ENCODE measurements at regions not wholly inside any gene's neighbourhood (a gene's known extent, or its start where the extent isn't known, plus 50 kb on each side); places are given as distances from the start of the nearest gene placed in this dataset.

DNA sequence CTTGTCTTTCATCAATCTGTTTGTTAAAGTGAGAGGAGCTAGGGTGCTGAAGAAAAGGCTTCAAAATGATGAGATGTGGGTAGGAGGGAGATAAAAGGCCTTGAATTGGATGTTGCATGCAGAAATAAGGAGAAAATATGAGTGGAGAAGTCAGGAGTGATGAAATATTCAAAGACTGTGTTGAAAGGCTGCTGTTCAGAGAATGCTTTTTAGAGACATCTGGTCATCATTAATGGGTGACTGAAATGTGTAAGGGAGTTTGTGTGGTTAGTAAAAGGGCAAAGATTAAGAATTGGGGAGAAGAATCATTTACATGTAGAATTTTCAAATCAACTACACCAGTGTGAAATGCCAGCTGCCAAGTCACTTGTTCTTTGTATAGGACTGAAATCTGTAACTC, 383.9 kb downstream of the MAT2B start:
- no peak overlapping the region for H3K27ac ChIP-seq (ENCODE audit: low read length)
- Mint-ChIP-seq H3K27me3 (ENCODE audit: low read depth in 2 of 2) (peaks cover 0 to 3% of the 10 kb centered on the region in 2 donors), H3K27ac (no peak overlapping the region), H3K4me3 (no peak overlapping the region), H3K36me3 (no peaks in the 10 kb centered on the region), H3K9me3 (no peaks in the 10 kb centered on the region), H3K4me1 (no peaks in the 10 kb centered on the region)
- TF ChIP-seq, protein P1, sequence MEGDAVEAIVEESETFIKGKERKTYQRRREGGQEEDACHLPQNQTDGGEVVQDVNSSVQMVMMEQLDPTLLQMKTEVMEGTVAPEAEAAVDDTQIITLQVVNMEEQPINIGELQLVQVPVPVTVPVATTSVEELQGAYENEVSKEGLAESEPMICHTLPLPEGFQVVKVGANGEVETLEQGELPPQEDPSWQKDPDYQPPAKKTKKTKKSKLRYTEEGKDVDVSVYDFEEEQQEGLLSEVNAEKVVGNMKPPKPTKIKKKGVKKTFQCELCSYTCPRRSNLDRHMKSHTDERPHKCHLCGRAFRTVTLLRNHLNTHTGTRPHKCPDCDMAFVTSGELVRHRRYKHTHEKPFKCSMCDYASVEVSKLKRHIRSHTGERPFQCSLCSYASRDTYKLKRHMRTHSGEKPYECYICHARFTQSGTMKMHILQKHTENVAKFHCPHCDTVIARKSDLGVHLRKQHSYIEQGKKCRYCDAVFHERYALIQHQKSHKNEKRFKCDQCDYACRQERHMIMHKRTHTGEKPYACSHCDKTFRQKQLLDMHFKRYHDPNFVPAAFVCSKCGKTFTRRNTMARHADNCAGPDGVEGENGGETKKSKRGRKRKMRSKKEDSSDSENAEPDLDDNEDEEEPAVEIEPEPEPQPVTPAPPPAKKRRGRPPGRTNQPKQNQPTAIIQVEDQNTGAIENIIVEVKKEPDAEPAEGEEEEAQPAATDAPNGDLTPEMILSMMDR (IDR thresholded peaks at IDR 0.05): no peak
- H3K27me3 ChIP-seq (ENCODE audit: control insufficient read depth, insufficient read depth, low read length): no peaks in the 10 kb centered on the region
- H3K4me1 ChIP-seq (ENCODE audit: control insufficient read depth, insufficient read depth, low read length): no peaks in the 10 kb centered on the region
- H3K9me3 ChIP-seq (ENCODE audit: control insufficient read depth, insufficient read depth, low read length): no peaks in the 10 kb centered on the region
- H3K4me3 ChIP-seq (ENCODE audit: low read length): no peak overlapping the region
- no peaks in the 10 kb centered on the region for H3K36me3 ChIP-seq (ENCODE audit: control insufficient read depth, insufficient read depth, low read length)
- no peak for ATAC-seq
- no peak for DNase-seq
- intact Hi-C loops (cut with micrococcal nuclease): no loop called here

DNA sequence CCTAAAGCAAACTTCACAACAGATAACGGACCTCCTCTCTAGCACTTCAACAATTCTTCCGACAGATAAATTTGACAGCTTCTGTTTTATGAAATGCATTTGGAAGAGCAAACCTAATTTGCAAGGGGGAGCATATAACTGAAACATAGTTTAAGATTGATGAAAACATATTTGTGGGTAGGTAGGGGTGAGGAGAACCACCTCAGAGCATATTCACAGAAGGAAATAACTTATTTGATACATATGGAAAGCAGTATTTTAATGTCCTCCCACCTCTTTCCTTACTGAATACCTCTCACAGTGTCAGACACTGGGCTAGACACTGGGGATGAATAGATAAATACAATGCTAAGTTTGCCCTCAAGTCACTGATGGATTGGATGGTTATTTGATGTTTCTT, 384.8 kb downstream of the MAT2B start:
- Histone ChIP-seq H3K27ac (ENCODE audit: low read length) (no peak overlapping the region), H3K4me3 (ENCODE audit: low read length) (no peak overlapping the region), H3K27me3 (ENCODE audit: control insufficient read depth, insufficient read depth, low read length) (no peaks in the 10 kb centered on the region), H3K4me1 (ENCODE audit: control insufficient read depth, insufficient read depth, low read length) (no peaks in the 10 kb centered on the region), H3K36me3 (ENCODE audit: control insufficient read depth, insufficient read depth, low read length) (no peaks in the 10 kb centered on the region), H3K9me3 (ENCODE audit: control insufficient read depth, insufficient read depth, low read length) (no peaks in the 10 kb centered on the region)
- TF ChIP-seq, protein P1 (IDR thresholded peaks at IDR 0.05): no peak
- intact Hi-C loops (cut with micrococcal nuclease): no loop called here
- Mint-ChIP-seq H3K4me1 (no peaks in the 10 kb centered on the region), H3K27me3 (ENCODE audit: low read depth in 2 of 2) (peaks cover 0 to 3% of the 10 kb centered on the region in 2 donors), H3K4me3 (no peak overlapping the region), H3K9me3 (no peaks in the 10 kb centered on the region), H3K27ac (no peak overlapping the region), H3K36me3 (no peaks in the 10 kb centered on the region)
- DNase-seq: no peak
- no CpG with 5 or more reads among the region's 2 CpGs for WGBS (ENCODE audit: insufficient coverage)
- ATAC-seq: no peak

DNA sequence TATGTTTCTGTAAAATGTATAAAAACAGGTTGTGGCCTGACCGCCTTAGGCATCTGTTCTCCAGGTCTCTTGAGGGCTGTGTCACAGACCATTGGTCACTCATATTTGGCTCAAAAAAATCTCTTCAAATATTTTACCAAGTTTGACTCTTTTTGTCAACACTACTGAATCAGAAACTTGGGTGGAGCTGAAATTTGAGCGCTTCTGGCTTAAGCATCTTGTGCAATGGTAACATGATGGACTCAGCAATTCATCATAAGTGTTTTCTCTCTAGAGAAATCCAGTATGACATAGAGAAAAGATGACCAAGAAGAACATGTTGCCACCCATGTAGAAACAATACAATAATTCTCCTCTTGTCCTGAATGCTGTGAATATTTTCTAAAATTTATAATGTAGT, 387.9 kb downstream of the MAT2B start:
- H3K4me3 Mint-ChIP-seq: no peak overlapping the region
- no peak overlapping the region for H3K27ac ChIP-seq (ENCODE audit: low read length)
- H3K4me1 ChIP-seq (ENCODE audit: control insufficient read depth, insufficient read depth, low read length): no peaks in the 10 kb centered on the region
- H3K36me3 Mint-ChIP-seq: no peaks in the 10 kb centered on the region
- no peaks in the 10 kb centered on the region for H3K27me3 ChIP-seq (ENCODE audit: control insufficient read depth, insufficient read depth, low read length)
- no peaks in the 10 kb centered on the region for H3K36me3 ChIP-seq (ENCODE audit: control insufficient read depth, insufficient read depth, low read length)
- 86% methylated on average over 2 of the region's 2 CpGs for WGBS (ENCODE audit: insufficient coverage)
- intact Hi-C loops (cut with micrococcal nuclease): no loop called here
- H3K9me3 Mint-ChIP-seq: no peaks in the 10 kb centered on the region
- DNase-seq (no peak), ATAC-seq (no peak)
- H3K4me1 Mint-ChIP-seq: peaks cover 3 to 4% of the 10 kb centered on the region in 2 donors
- no peaks in the 10 kb centered on the region for H3K9me3 ChIP-seq (ENCODE audit: control insufficient read depth, insufficient read depth, low read length)
- no peak overlapping the region for H3K27ac Mint-ChIP-seq
- TF ChIP-seq, protein P1 (IDR thresholded peaks at IDR 0.05): no peak
- peaks cover 0 to 3% of the 10 kb centered on the region in 2 donors for H3K27me3 Mint-ChIP-seq (ENCODE audit: low read depth in 2 of 2)
- H3K4me3 ChIP-seq (ENCODE audit: low read length): no peak overlapping the region

DNA sequence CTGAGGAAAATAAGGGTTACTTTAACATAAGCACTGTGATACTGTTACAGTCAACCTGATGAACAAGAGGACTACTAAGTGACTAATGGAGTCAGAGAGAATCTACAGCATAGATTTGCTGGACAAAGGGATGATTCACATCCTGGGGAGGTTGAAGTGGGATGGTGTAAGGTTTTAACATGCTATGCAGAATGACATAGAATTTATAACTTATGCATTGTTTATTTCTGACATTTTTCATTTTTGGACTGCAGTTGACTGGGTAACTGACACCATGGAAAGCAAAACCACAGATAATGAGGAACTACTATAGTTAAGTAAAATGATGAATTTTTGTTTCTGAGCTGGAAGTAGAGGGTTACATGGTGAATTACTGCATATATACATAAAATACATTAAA, 389.2 kb downstream of the MAT2B start:
- intact Hi-C loops (cut with micrococcal nuclease): no loop called here
- H3K27me3 ChIP-seq (ENCODE audit: control insufficient read depth, insufficient read depth, low read length): no peaks in the 10 kb centered on the region
- DNase-seq (no peak), ATAC-seq (no peak)
- H3K4me1 ChIP-seq (ENCODE audit: control insufficient read depth, insufficient read depth, low read length): no peaks in the 10 kb centered on the region
- no peak overlapping the region for H3K27ac ChIP-seq (ENCODE audit: low read length)
- peaks cover 8 to 9% of the 10 kb centered on the region in 2 donors for H3K4me1 Mint-ChIP-seq
- TF ChIP-seq, protein P1 (IDR thresholded peaks at IDR 0.05): no peak
- no peak overlapping the region for H3K4me3 ChIP-seq (ENCODE audit: low read length)
- H3K36me3 ChIP-seq (ENCODE audit: control insufficient read depth, insufficient read depth, low read length): no peaks in the 10 kb centered on the region
- H3K36me3 Mint-ChIP-seq: no peaks in the 10 kb centered on the region
- peaks cover 0 to 3% of the 10 kb centered on the region in 2 donors for H3K27me3 Mint-ChIP-seq (ENCODE audit: low read depth in 2 of 2)
- no peak overlapping the region for H3K4me3 Mint-ChIP-seq
- no peak overlapping the region for H3K27ac Mint-ChIP-seq
- no peaks in the 10 kb centered on the region for H3K9me3 ChIP-seq (ENCODE audit: control insufficient read depth, insufficient read depth, low read length)
- no peaks in the 10 kb centered on the region for H3K9me3 Mint-ChIP-seq

Data from natural killer cell (primary cell).